NCI-H1417 (cell line): ENCODE measurements at regions not wholly inside any gene's neighbourhood (a gene's known extent, or its start where the extent isn't known, plus 50 kb on each side); places are given as distances from the start of the nearest gene placed in this dataset.

Experiments used
- DNase-seq, 3 experiments: peaks; one replicate each; lab custom pipeline; 2025; lab: John Stamatoyannopoulos, UW

- DNase-seq, result no peak
These were observed 85.7 kb upstream of the GPC6 start for GRCh38 chr13:93140912-93141311.

DNA sequence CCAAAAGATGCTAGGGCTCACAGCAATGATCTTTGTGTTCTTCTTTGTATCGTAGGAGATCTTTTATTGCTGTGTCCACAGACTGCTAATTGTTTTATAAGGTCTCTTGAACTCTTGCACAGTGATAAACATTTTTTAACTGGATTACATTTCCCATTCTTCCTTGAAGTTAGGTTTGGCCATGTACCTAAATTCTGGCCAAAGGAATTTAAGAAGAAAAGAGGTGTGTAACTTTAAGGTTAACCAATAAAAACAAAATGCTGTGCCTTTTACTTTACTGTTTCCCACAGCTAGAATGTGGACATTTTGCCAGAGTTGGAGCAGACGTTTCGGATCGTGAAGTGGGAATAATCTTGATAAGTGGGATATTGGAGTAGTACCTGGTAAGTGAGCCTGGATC is 82.6 kb upstream of the GPC6 start:
- no peak for DNase-seq

- peak in 1 of 3 experiments; percentile 56 for DNase-seq
These were observed 81.4 kb upstream of the GPC6 start for GRCh38 chr13:93145199-93145598.

DNA sequence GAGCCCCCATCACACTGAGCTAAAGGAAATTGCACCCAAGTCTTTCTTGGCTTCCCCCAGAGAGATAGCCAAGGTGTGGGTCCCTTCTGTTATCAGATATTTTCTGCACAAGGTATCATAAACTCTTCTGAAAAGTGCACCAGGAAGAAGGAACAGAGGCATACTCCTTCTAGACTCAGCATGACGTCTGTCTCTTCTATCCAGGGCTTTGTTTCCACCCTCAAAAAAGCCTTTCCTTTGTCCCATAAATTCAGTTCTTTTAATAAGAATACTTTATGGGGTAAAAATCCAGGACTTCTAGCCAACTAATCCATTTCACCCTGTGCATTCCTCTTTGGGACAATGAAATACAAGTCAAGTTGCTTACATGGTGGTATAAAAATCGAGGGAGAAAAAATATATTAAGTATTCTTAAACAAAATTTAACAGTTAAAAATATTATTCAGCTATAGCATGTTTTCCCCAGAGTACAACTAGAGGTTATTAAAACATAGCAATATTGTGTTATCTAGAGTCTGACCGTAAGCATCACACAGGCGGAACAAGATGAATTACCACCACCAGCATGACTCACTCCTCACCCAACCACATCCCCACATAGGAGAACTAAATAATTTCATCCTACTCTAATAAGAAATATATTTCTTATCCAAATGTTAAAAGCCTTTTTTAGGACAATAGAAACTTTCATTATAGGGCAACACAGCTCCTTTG is 79.9 kb upstream of the GPC6 start:
- no peak for DNase-seq

GRCh38 chr13:93147298-93147645 is 79.3 kb upstream of the GPC6 start:
- no peak for DNase-seq

- no peak for DNase-seq
These were observed 78.7 kb upstream of the GPC6 start for GRCh38 chr13:93147946-93148345.

GRCh38 chr13:93151277-93151676 is 75.3 kb upstream of the GPC6 start:
- no peak for DNase-seq

DNA sequence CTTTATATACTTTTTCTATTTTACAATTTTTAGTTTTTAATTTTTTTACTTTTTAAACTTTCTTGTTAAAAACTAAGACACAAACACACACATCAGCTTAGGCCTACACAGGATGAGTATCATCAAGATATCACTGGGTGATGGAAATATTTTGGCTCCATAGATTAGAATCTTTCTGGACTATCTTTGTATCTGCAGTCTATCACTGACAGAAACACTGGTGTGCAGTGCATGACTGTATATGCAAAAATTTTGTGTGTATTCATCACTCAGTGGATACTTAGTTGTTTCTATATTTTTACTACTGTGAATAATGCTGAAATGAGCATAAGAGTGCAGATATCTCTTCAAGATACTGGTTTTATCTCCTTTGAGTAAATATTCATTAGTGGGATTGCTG is 68.0 kb upstream of the GPC6 start:
- DNase-seq, result no peak

DNA sequence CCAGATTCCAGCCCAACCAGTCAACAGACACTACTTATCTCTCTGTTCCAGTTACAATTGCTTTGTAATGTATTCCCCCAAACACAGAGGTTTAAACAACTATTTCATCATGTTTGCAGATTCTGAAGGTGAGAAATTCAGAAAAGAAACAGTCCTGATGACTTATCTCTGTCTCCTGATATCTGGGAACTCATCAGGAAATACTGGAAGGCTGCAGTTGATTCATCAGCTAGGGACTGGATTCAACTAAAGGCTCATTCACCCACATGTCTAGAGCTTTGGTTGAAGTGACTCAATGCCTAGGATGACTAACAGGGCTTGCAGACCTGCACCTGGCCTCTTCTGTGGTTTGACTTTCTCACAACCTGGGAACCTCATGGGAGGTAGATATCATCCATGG is 56.6 kb upstream of the GPC6 start:
- DNase-seq, result no peak

DNA sequence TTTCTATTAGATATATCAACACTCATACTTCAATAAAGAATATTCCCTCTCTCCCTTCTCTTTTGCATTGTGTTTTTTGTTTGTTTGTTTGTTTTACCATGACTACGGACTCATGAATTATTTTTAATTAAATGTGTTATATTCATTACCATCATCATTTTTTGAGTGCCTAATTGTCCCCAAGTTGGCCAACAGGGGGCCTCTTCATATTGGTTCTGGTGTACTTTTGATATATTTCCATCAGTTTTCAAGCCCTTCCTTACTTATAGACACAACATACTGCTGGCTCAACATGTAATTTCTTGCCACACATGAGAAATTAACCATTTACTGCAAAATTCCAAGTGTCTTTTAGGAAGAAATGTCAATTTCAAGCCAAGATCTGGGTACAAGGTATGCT is 54.5 kb upstream of the GPC6 start:
- no peak for DNase-seq

DNA sequence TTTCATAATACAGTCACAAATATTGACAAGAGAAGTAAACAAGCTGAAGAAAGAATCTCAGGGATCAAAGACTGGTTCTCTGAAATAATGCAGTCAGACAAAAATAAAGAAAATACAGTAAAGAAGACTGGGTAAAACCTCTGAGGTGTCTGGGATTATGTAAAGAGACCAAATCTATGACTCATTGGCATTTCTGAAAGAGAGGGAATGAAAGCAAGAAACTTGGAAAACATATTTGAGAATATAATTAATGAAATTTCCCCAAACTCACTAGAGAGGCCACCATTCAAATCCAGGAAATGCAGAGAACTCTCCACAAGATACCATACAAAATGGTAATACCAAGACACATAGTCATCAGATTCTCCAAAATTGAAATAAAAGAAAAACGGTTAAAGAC is 53.0 kb upstream of the GPC6 start:
- no peak for DNase-seq

GRCh38 chr13:93174260-93174659 is 52.3 kb upstream of the GPC6 start:
- no peak for DNase-seq
